ENCODE measurements at regions not wholly inside any gene's neighbourhood (a gene's known extent, or its start where the extent isn't known, plus 50 kb on each side); places are given as distances from the start of the nearest gene placed in this dataset.

- H2BK5ac ChIP-seq (ENCODE audit: low read depth, low read length), result no peak overlapping the region
- no peak overlapping the region for H2AK5ac ChIP-seq (ENCODE audit: low read depth, low read length)
- peaks cover 8% of the 10 kb centered on the region for H3K23me2 ChIP-seq (ENCODE audit: low read depth, low read length)
- H3K4me1 ChIP-seq (replicated peaks in 1 of 4; ENCODE audit: control insufficient read depth in 3 of 4, insufficient read depth in 4 of 4, low read length in 3 of 4), result peaks cover 0 to 10% (median 7%) of the 10 kb centered on the region in 4 experiments; a peak in 5 of 7 replicates
- H3K14ac ChIP-seq (ENCODE audit: insufficient read length), result no peak overlapping the region
- H3K9ac ChIP-seq (replicated peaks in 1 of 4; ENCODE audit: extremely low read depth in 1 of 4, low read depth in 3 of 4, low read length in 3 of 4), result no peak overlapping the region
- H3K79me2 ChIP-seq (ENCODE audit: control insufficient read depth in 1 of 2, insufficient read depth in 2 of 2, low read length in 2 of 2), result no peaks in the 10 kb centered on the region
- 77% methylated on average over 6 of the region's 6 CpGs; no CpG with 5 or more reads in 1 of the 2 experiments for WGBS, 2 experiments (ENCODE audit: extremely low coverage in 1 of 2, insufficient coverage in 1 of 2, insufficient read length in 1 of 2, insufficient replicate concordance in 2 of 2, low coverage in 1 of 2, low lambda C conversion rate in 2 of 2, missing lambda C conversion rate in 1 of 2)
- peaks cover 0 to 6% of the 10 kb centered on the region in 2 experiments for H4K20me1 ChIP-seq (replicated peaks in 1 of 2; ENCODE audit: control insufficient read depth in 1 of 2, insufficient read depth in 2 of 2, low read length in 2 of 2)
- H3K4me2 ChIP-seq (ENCODE audit: insufficient read depth in 1 of 2, low read depth in 2 of 2, low read length in 2 of 2), result no peak overlapping the region
- no peak overlapping the region for H3K4ac ChIP-seq (replicated peaks; ENCODE audit: insufficient read length, low read depth, low read length)
- no peak for FAIRE-seq
- H2BK120ac ChIP-seq (replicated peaks; ENCODE audit: low read depth, low read length), result no peak overlapping the region
- H3K27ac ChIP-seq (ENCODE audit: low read depth, low read length), result no peak overlapping the region
- CTCF ChIA-PET (ENCODE audit: partially characterized antibody), result interaction anchor here (0.8 to 2.5 kb wide), 12 partner anchors 9 to 199 kb away, joined by 3 to 8 read pairs (median 4); no protein-coding TSS in a partner anchor
- DNase-seq (ENCODE audit: low read depth in 1 of 2, low spot score in 2 of 2), result no peak
- no peak overlapping the region for H4K91ac ChIP-seq (replicated peaks; ENCODE audit: insufficient read length, low read length)
- H4K8ac ChIP-seq (ENCODE audit: extremely low read depth, insufficient read depth, low read length), result no peak overlapping the region
- H4K5ac ChIP-seq (ENCODE audit: insufficient read length, low read depth, low read length), result no peak overlapping the region
- H3K27me3 ChIP-seq (replicated peaks in 1 of 4; ENCODE audit: control insufficient read depth in 3 of 4, extremely low read depth in 1 of 4, insufficient read depth in 3 of 4, low read length in 3 of 4), result peaks cover 12 to 55% (median 40%) of the 10 kb centered on the region in 4 experiments
- H2BK12ac ChIP-seq (ENCODE audit: low read depth, low read length), result peak overlapping the region; percentile 80; the same call in 1 of the 2 replicates
- H2BK15ac ChIP-seq (ENCODE audit: low read length), result 0 out of 2 replicates have a peak overlapping the region, but pooled peaks have one; percentile 54
- H3K36me3 ChIP-seq (ENCODE audit: control insufficient read depth in 2 of 4, insufficient read depth in 4 of 4, low read length in 3 of 4), result no peaks in the 10 kb centered on the region
- H3K79me1 ChIP-seq (ENCODE audit: low read depth, low read length), result no peaks in the 10 kb centered on the region
- H2BK20ac ChIP-seq (ENCODE audit: low read length), result no peak overlapping the region
- no peak overlapping the region for H2AFZ ChIP-seq (ENCODE audit: low read length)
- POLR2A ChIA-PET (ENCODE audit: partially characterized antibody), result interaction anchor here (1.2 kb wide), 1 partner anchor 55 kb away, joined by 4 read pairs; no protein-coding TSS in a partner anchor
- no peak overlapping the region for H3K4me3 ChIP-seq (ENCODE audit: extremely low read depth in 1 of 4, insufficient read depth in 2 of 4, low read depth in 3 of 4, low read length in 4 of 4)
- peak overlapping the region; percentile 60 for H3K18ac ChIP-seq (ENCODE audit: extremely low read depth, low read length)
- no peak overlapping the region for H3K23ac ChIP-seq (ENCODE audit: insufficient read length)
- peaks cover 0 to 10% of the 10 kb centered on the region in 2 experiments; a peak in 2 of 4 replicates for H3K9me3 ChIP-seq (ENCODE audit: insufficient read depth in 2 of 2, low read depth in 1 of 2, low read length in 1 of 2)
- H3K56ac ChIP-seq (replicated peaks; ENCODE audit: insufficient read length, low read depth, low read length), result no peak overlapping the region
- TF ChIP-seq JUN (IDR thresholded peaks at IDR 0.05; ENCODE audit: low read depth, low read length) (no peak), KDM4A (IDR thresholded peaks at IDR 0.05; ENCODE audit: low read depth, low read length, severe bottlenecking) (no peak), SAP30 (IDR thresholded peaks at IDR 0.05; ENCODE audit: insufficient read depth, insufficient replicate concordance, low read length) (no peak), POLR2AphosphoS5 (IDR thresholded peaks at IDR 0.05; ENCODE audit: low read depth, low read length) (no peak), TAF7 (optimal IDR thresholded peaks at IDR 0.05; ENCODE audit: borderline replicate concordance, low read depth, low read length) (no peak), SIRT6 (IDR thresholded peaks at IDR 0.05; ENCODE audit: low read length) (no peak), HDAC6 (IDR thresholded peaks at IDR 0.05; ENCODE audit: low read depth, low read length) (no peak), KDM1A (IDR thresholded peaks at IDR 0.05; ENCODE audit: borderline replicate concordance, low read length) (no peak), RNF2 (IDR thresholded peaks at IDR 0.05; ENCODE audit: borderline replicate concordance, low read depth, low read length, missing control alignments, poor library complexity, severe bottlenecking) (no peak), JUND (IDR thresholded peaks at IDR 0.05; ENCODE audit: low read length) (no peak), YY1 (IDR thresholded peaks at IDR 0.05; ENCODE audit: low read depth, low read length) (no peak), ATF3 (IDR thresholded peaks at IDR 0.05; ENCODE audit: insufficient read depth, low read depth, low read length) (no peak)
Measured at GRCh38 chr12:130225347-130225746, 63.1 kb downstream of the FZD10 start.

Measured in H1 (cell line).